Bronchial epithelial cell (primary cell): ENCODE measurements at regions not wholly inside any gene's neighbourhood (a gene's known extent, or its start where the extent isn't known, plus 50 kb on each side); places are given as distances from the start of the nearest gene placed in this dataset.

Experiments used
- DNase-seq: peaks from one replicate; pipeline ENCODE4 v3.0.0-alpha.2; 2010; ENCODE audit warnings: low read depth
- FAIRE-seq: peaks from 2 replicates; lab custom pipeline; 2011; peaks lifted over from hg19 to GRCh38; lab: Jason Lieb, UNC
- H3K27me3 ChIP-seq: 2 replicates; pipeline ENCODE4 v1.5.1; 2011; ENCODE audit warnings: low read length; ENCODE audit not compliant: control insufficient read depth, insufficient read depth
- H3K36me3 ChIP-seq: 2 replicates; pipeline ENCODE4 v1.5.1; 2011; ENCODE audit warnings: low read length; ENCODE audit not compliant: control insufficient read depth, insufficient read depth
- H3K4me3 ChIP-seq: 2 replicates; pipeline ENCODE4 v1.5.1; 2011; ENCODE audit warnings: mild to moderate bottlenecking, low read depth, low read length, control low read depth
- CTCF ChIP-seq: IDR thresholded peaks from 2 replicates; pipeline ENCODE4 v1.5.1; 2011; ENCODE audit warnings: mild to moderate bottlenecking, moderate library complexity, low read length, control low read depth, inconsistent platforms; ENCODE audit not compliant: insufficient read depth, severe bottlenecking

DNA sequence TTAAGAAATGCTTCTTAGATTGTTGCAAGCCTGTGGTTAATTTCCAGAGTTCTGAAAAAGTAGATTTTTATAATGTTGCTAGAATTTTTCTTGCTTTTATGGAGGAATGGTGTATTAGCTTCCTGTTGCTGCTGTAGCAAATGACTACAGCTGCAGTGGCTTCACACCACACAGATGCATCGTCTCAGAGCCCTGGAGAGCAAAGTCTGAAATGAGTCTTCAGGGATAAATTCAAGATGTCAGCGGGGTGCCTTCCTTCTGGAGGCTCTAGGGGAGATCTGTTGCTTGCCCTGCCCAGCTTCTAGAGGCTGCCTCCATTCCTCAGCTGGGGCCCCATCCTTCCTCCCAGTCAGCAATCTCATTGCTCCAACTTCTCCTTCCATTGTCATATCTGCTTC, 187.8 kb downstream of the ZNF516 start:
- no peaks in the 10 kb centered on the region for H3K36me3 ChIP-seq
- H3K27me3 ChIP-seq: no peaks in the 10 kb centered on the region
- TF ChIP-seq CTCF: no peak
- no peak overlapping the region for H3K4me3 ChIP-seq
- DNase-seq: no peak
- no peak for FAIRE-seq

DNA sequence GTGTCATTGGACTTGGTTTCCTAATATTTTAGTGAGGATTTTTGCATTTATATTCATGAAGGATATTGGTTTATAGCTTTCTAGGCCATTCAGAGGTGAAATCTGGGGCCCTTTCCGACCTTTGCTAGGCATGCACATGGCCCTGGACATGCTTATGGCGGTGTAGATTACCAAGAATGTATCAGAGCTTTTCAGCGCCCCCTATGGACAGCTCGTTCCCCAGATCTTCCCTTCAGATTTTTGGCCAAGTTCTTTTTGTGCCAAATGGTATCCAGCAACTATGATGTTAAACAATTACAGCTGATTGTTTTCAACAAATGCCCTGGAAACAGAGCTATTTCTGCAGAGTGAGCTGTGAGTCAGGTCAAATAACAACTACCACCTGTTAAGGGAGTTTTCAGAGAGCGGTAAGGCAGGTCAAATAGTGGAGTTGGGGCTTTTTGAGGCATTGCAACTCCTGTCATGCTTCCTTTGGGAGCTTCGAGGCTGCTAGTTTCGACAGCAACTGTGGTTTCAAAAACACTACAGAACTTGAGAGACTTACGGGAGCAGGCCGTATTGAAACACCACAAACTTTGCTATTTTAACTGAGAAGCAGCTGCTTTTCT, 188.3 kb downstream of the ZNF516 start:
- H3K36me3 ChIP-seq: no peaks in the 10 kb centered on the region
- no peak overlapping the region for H3K4me3 ChIP-seq
- no peaks in the 10 kb centered on the region for H3K27me3 ChIP-seq
- FAIRE-seq: no peak
- DNase-seq: no peak
- TF ChIP-seq CTCF: no peak

DNA sequence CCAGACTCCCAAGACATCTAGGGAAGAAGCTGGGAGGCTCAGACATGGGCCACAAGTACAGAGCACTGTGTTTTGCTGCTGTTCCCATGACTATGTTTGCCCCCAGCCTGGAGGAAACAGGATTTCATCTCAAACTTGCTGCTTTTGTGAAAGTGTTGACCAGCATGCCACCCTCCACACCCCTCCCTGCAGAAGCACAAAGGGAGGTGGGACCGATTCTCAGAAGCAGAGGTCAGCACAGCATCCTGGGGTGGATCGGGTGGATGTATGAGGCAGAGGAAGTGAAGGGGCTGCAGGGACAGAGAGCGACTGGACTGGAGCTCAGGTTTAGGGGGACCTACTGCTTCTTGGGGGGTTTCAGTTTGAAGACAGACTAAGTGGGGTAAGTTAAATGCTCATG, 209.2 kb downstream of the ZNF516 start:
- Histone ChIP-seq H3K4me3 (no peak overlapping the region), H3K27me3 (no peaks in the 10 kb centered on the region), H3K36me3 (no peaks in the 10 kb centered on the region)
- FAIRE-seq: no peak
- no peak for DNase-seq
- no peak for TF ChIP-seq CTCF

GRCh38 chr18:76281565-76281964, 213.5 kb downstream of the ZNF516 start:
- FAIRE-seq (no peak), DNase-seq (no peak)
- no peak for TF ChIP-seq CTCF
- no peaks in the 10 kb centered on the region for H3K27me3 ChIP-seq
- H3K36me3 ChIP-seq: no peaks in the 10 kb centered on the region
- no peak overlapping the region for H3K4me3 ChIP-seq

DNA sequence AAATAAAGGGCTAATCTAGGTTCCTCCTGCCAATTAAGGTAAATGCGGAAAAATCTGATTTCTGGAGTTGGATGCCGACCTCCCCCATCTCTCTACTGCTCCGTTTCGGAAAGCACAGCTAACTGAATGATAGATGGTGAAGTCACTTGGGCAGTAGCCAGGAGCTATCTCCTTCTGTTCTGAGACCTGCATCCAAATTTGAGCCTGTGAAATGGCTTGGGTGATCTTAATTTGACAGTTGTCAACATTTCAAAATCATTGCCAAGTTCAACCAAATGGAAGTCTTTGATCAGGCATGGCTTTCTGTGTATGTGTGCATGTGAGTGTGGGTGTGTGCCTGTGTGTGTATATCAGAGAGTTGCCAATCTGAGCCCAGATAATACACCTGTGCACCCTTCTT, 217.2 kb downstream of the ZNF516 start:
- H3K36me3 ChIP-seq: no peaks in the 10 kb centered on the region
- DNase-seq: no peak
- no peak overlapping the region for H3K4me3 ChIP-seq
- FAIRE-seq: peak; percentile 43
- no peaks in the 10 kb centered on the region for H3K27me3 ChIP-seq
- no peak for TF ChIP-seq CTCF

GRCh38 chr18:76275727-76276313, 219.2 kb downstream of the ZNF516 start:
- Histone ChIP-seq H3K36me3 (no peaks in the 10 kb centered on the region), H3K4me3 (no peak overlapping the region), H3K27me3 (no peaks in the 10 kb centered on the region)
- DNase-seq (peak; percentile 17), FAIRE-seq (no peak)
- TF ChIP-seq CTCF: no peak
